ENCODE measurements at regions not wholly inside any gene's neighbourhood (a gene's known extent, or its start where the extent isn't known, plus 50 kb on each side); places are given as distances from the start of the nearest gene placed in this dataset.

GRCh38 chr1:234701737-234702341 lies 91.9 kb upstream of the IRF2BP2 start:
- no peak for DNase-seq

GRCh38 chr1:234699795-234700665 lies 90.1 kb upstream of the IRF2BP2 start:
- DNase-seq: peak; percentile 74

- no peak for DNase-seq
Measured at GRCh38 chr1:234698686-234699085, 88.7 kb upstream of the IRF2BP2 start.

GRCh38 chr1:234697741-234698140 lies 87.8 kb upstream of the IRF2BP2 start:
- no peak for DNase-seq

- no peak for DNase-seq
Measured at GRCh38 chr1:234697015-234697414, 87.0 kb upstream of the IRF2BP2 start.

GRCh38 chr1:234696148-234696576 lies 86.2 kb upstream of the IRF2BP2 start:
- no peak for DNase-seq

GRCh38 chr1:234694661-234695060 lies 84.7 kb upstream of the IRF2BP2 start:
- no peak for DNase-seq

GRCh38 chr1:234692966-234693580 lies 83.1 kb upstream of the IRF2BP2 start:
- no peak for DNase-seq

- DNase-seq: no peak
Measured at GRCh38 chr1:234691567-234691966, 81.6 kb upstream of the IRF2BP2 start.

GRCh38 chr1:234690872-234691271 lies 80.9 kb upstream of the IRF2BP2 start:
- DNase-seq: no peak

GRCh38 chr1:234689236-234689635 lies 79.3 kb upstream of the IRF2BP2 start:
- no peak for DNase-seq

- DNase-seq: no peak
Measured at GRCh38 chr1:234687011-234687410, 77.0 kb upstream of the IRF2BP2 start.

GRCh38 chr1:234686035-234686434 lies 76.1 kb upstream of the IRF2BP2 start:
- no peak for DNase-seq

- no peak for DNase-seq
Measured at GRCh38 chr1:234684856-234685255, 74.9 kb upstream of the IRF2BP2 start.

- DNase-seq: no peak
Measured at GRCh38 chr1:234683861-234684632, 74.1 kb upstream of the IRF2BP2 start.

- no peak for DNase-seq
Measured at GRCh38 chr1:234683127-234683860, 73.3 kb upstream of the IRF2BP2 start.

GRCh38 chr1:234681990-234682389 lies 72.0 kb upstream of the IRF2BP2 start:
- no peak for DNase-seq

GRCh38 chr1:234681065-234681464 lies 71.1 kb upstream of the IRF2BP2 start:
- no peak for DNase-seq

GRCh38 chr1:234680331-234680904 lies 70.4 kb upstream of the IRF2BP2 start:
- no peak for DNase-seq

GRCh38 chr1:234676103-234676594 lies 66.2 kb upstream of the IRF2BP2 start:
- DNase-seq: peak; percentile 78

- no peak for DNase-seq
Measured at GRCh38 chr1:234675572-234675971, 65.6 kb upstream of the IRF2BP2 start.

Measured in renal pelvis (tissue), 1 donor.